Esophagus squamous epithelium (tissue), 4 donors: ENCODE measurements at regions not wholly inside any gene's neighbourhood (a gene's known extent, or its start where the extent isn't known, plus 50 kb on each side); places are given as distances from the start of the nearest gene placed in this dataset.

Source experiments
- POLR2A ChIP-seq, 4 donors: fragments of 450-650 bp; IDR thresholded peaks; one replicate each; pipeline ENCODE4 v1.6.1; 2017; ENCODE audit warnings: antibody characterized with exemption in 4 of 4, mild to moderate bottlenecking in 4 of 4, moderate library complexity in 3 of 4
- TF ChIP-seq, protein P1 (sequence below), 6 experiments: fragments of 450-650 bp in 4 of 6; fragments of 200-600 bp in 2 of 6; sonication (generic) in 2 of 6; IDR thresholded peaks; one replicate each; pipeline ENCODE4 v1.5.1; 2016 to 2019; ENCODE audit warnings: antibody characterized with exemption in 6 of 6, mild to moderate bottlenecking in 4 of 6, moderate library complexity in 4 of 6

GRCh38 chr6:90765491-90765890, 178.6 kb upstream of the MAP3K7 start:
- TF ChIP-seq POLR2A (IDR thresholded peaks at IDR 0.05) = no peak
- TF ChIP-seq, protein P1, sequence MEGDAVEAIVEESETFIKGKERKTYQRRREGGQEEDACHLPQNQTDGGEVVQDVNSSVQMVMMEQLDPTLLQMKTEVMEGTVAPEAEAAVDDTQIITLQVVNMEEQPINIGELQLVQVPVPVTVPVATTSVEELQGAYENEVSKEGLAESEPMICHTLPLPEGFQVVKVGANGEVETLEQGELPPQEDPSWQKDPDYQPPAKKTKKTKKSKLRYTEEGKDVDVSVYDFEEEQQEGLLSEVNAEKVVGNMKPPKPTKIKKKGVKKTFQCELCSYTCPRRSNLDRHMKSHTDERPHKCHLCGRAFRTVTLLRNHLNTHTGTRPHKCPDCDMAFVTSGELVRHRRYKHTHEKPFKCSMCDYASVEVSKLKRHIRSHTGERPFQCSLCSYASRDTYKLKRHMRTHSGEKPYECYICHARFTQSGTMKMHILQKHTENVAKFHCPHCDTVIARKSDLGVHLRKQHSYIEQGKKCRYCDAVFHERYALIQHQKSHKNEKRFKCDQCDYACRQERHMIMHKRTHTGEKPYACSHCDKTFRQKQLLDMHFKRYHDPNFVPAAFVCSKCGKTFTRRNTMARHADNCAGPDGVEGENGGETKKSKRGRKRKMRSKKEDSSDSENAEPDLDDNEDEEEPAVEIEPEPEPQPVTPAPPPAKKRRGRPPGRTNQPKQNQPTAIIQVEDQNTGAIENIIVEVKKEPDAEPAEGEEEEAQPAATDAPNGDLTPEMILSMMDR (IDR thresholded peaks at IDR 0.05) = no peak
